Activated CD8-positive, alpha-beta T cell treated with anti-CD3 and anti-CD28 coated beads for 36 hours (primary cell): ENCODE measurements at regions not wholly inside any gene's neighbourhood (a gene's known extent, or its start where the extent isn't known, plus 50 kb on each side); places are given as distances from the start of the nearest gene placed in this dataset.

Experiments
- ATAC-seq: fragments of 200-7000 bp; cut with Tn5 transposase; one replicate; pipeline ENCODE4 v1.10.0; 2021; ENCODE audit warnings: mild to moderate bottlenecking, moderate library complexity
- CTCF ChIA-PET: fragments of 350-600 bp; sonication (Branson Sonifier 250); formaldehyde crosslinking; loops from one replicate; lab custom pipeline; 2021; ENCODE audit warnings: antibody characterized with exemption; lab: Charles Lee
- POLR2A ChIA-PET: fragments of 350-600 bp; sonication (Branson Sonifier 250); formaldehyde crosslinking; loops from one replicate; lab custom pipeline; 2021; ENCODE audit warnings: antibody characterized with exemption; lab: Charles Lee
- DNase-seq: peaks from one replicate; pipeline ENCODE4 v3.0.0-alpha.2; 2020
- H3K27ac Mint-ChIP-seq: one replicate; pipeline ENCODE4 v1.8.0; 2021; ENCODE audit warnings: mild to moderate bottlenecking, mixed read lengths
- H3K27me3 Mint-ChIP-seq: one replicate; pipeline ENCODE4 v1.8.0; 2021; ENCODE audit warnings: mixed read lengths
- H3K36me3 Mint-ChIP-seq: one replicate; pipeline ENCODE4 v1.8.0; 2021; ENCODE audit warnings: low read depth, mixed read lengths
- H3K4me1 Mint-ChIP-seq: one replicate; pipeline ENCODE4 v1.8.0; 2021; ENCODE audit warnings: low read depth, mixed read lengths
- H3K4me3 Mint-ChIP-seq: one replicate; pipeline ENCODE4 v1.8.0; 2021; ENCODE audit warnings: mild to moderate bottlenecking, moderate library complexity, mixed read lengths
- H3K9me3 Mint-ChIP-seq: one replicate; pipeline ENCODE4 v1.8.0; 2021; ENCODE audit warnings: mixed read lengths
- CTCF ChIP-seq: fragments of 200-600 bp; IDR thresholded peaks from one replicate; pipeline ENCODE4 v1.8.0; 2022; ENCODE audit warnings: antibody characterized with exemption, mild to moderate bottlenecking
- intact Hi-C: fragments of 100-400 bp; cut with micrococcal nuclease; formaldehyde crosslinking; loops from one replicate; pipeline ENCODE4 v1.10.0; 2022

- Mint-ChIP-seq H3K36me3 (no peaks in the 10 kb centered on the region), H3K27me3 (no peaks in the 10 kb centered on the region), H3K27ac (no peak overlapping the region), H3K4me3 (no peak overlapping the region), H3K4me1 (no peaks in the 10 kb centered on the region), H3K9me3 (peaks cover 5% of the 10 kb centered on the region)
- ATAC-seq: no peak
- CTCF ChIA-PET: no interaction called here
- intact Hi-C loops: no loop called here
- POLR2A ChIA-PET: no interaction called here
- DNase-seq: no peak
- TF ChIP-seq CTCF: no peak
These were observed 285.7 kb upstream of the TRAM1L1 start for GRCh38 chr4:117370944-117371668.

- no peak overlapping the region for H3K27ac Mint-ChIP-seq
- no peaks in the 10 kb centered on the region for H3K36me3 Mint-ChIP-seq
- peaks cover 2% of the 10 kb centered on the region for H3K9me3 Mint-ChIP-seq
- no peaks in the 10 kb centered on the region for H3K27me3 Mint-ChIP-seq
- ATAC-seq (no peak), DNase-seq (no peak)
- intact Hi-C loops: no loop called here
- ChIA-PET POLR2A (no interaction called here), CTCF (no interaction called here)
- no peak overlapping the region for H3K4me3 Mint-ChIP-seq
- no peak for TF ChIP-seq CTCF
- H3K4me1 Mint-ChIP-seq: no peaks in the 10 kb centered on the region
These were observed 289.7 kb upstream of the TRAM1L1 start for GRCh38 chr4:117375101-117375500.

GRCh38 chr4:117376692-117377091, 291.3 kb upstream of the TRAM1L1 start:
- TF ChIP-seq CTCF: no peak
- Mint-ChIP-seq H3K36me3 (no peaks in the 10 kb centered on the region), H3K27me3 (no peaks in the 10 kb centered on the region), H3K9me3 (peaks cover 2% of the 10 kb centered on the region), H3K4me1 (no peaks in the 10 kb centered on the region), H3K4me3 (no peak overlapping the region), H3K27ac (no peak overlapping the region)
- no peak for DNase-seq
- ChIA-PET POLR2A (no interaction called here), CTCF (no interaction called here)
- ATAC-seq: no peak
- intact Hi-C loops: no loop called here

GRCh38 chr4:117378942-117379341, 293.6 kb upstream of the TRAM1L1 start:
- POLR2A ChIA-PET: no interaction called here
- no peaks in the 10 kb centered on the region for H3K4me1 Mint-ChIP-seq
- H3K27ac Mint-ChIP-seq: no peak overlapping the region
- H3K4me3 Mint-ChIP-seq: no peak overlapping the region
- H3K27me3 Mint-ChIP-seq: no peaks in the 10 kb centered on the region
- no peak for ATAC-seq
- peaks cover 2% of the 10 kb centered on the region for H3K9me3 Mint-ChIP-seq
- CTCF ChIA-PET: no interaction called here
- H3K36me3 Mint-ChIP-seq: no peaks in the 10 kb centered on the region
- intact Hi-C loops: no loop called here
- no peak for DNase-seq
- no peak for TF ChIP-seq CTCF

- POLR2A ChIA-PET: no interaction called here
- no peak for DNase-seq
- H3K4me3 Mint-ChIP-seq: no peak overlapping the region
These were observed 298.1 kb upstream of the TRAM1L1 start for GRCh38 chr4:117383468-117383867.

More at GRCh38 chr4:117383468-117383867, 298.1 kb upstream of the TRAM1L1 start:
- no peaks in the 10 kb centered on the region for H3K36me3 Mint-ChIP-seq
- CTCF ChIA-PET: no interaction called here
- intact Hi-C loops: no loop called here
- H3K4me1 Mint-ChIP-seq: no peaks in the 10 kb centered on the region
- no peaks in the 10 kb centered on the region for H3K27me3 Mint-ChIP-seq
- no peak overlapping the region for H3K27ac Mint-ChIP-seq
- peaks cover 2% of the 10 kb centered on the region for H3K9me3 Mint-ChIP-seq
- ATAC-seq: no peak
- TF ChIP-seq CTCF: no peak
